PC-3 (cell line): ENCODE measurements at regions not wholly inside any gene's neighbourhood (a gene's known extent, or its start where the extent isn't known, plus 50 kb on each side); places are given as distances from the start of the nearest gene placed in this dataset.

ENCODE experiments used
- ATAC-seq: fragments of 200-7000 bp; cut with Tn5 transposase; 2 replicates; pipeline ENCODE4 v1.9.1; 2020; ENCODE audit warnings: mild to moderate bottlenecking, moderate library complexity
- BruUV-seq: library from RNA; stranded (reverse); fragments of 400-500 nt; replicated peaks from 2 replicates; lab custom pipeline; 2021; lab: Mats Ljungman, UMichigan
- CTCF ChIA-PET: fragments of 300-600 bp; sonication (Branson Sonifier 250); formaldehyde crosslinking; loops from one replicate; lab custom pipeline; 2022; ENCODE audit warnings: antibody characterized with exemption; lab: Charles Lee
- POLR2A ChIA-PET: fragments of 300-600 bp; sonication (Branson Sonifier 250); formaldehyde crosslinking; loops from one replicate; lab custom pipeline; 2022; ENCODE audit warnings: antibody characterized with exemption; ENCODE audit not compliant: unreplicated experiment; lab: Charles Lee
- DNase-seq: peaks from one replicate; pipeline ENCODE4 v3.0.0-alpha.2; 2015
- H2AFZ ChIP-seq: fragments of 300-600 bp; sonication (generic); 2 replicates; pipeline ENCODE4 v1.6.0; 2016; ENCODE audit warnings: antibody characterized with exemption, low read length
- H3F3A ChIP-seq: fragments of 300-600 bp; sonication (generic); one replicate; pipeline ENCODE4 v1.6.0; 2017; ENCODE audit warnings: antibody characterized with exemption, low read length, control low read depth, mild to moderate bottlenecking; ENCODE audit not compliant: unreplicated experiment
- H3K27ac ChIP-seq: fragments of 300-600 bp; sonication (generic); 2 replicates; pipeline ENCODE4 v1.5.1; 2016; ENCODE audit warnings: mild to moderate bottlenecking, low read length
- H3K27me3 ChIP-seq: fragments of 300-600 bp; sonication (generic); 2 replicates; pipeline ENCODE4 v1.6.1; 2016; ENCODE audit warnings: low read length, mixed read lengths
- H3K36me3 ChIP-seq: fragments of 300-600 bp; sonication (generic); 2 replicates; pipeline ENCODE4 v1.6.1; 2016; ENCODE audit warnings: low read depth, mixed run types, low read length, mixed read lengths
- H3K4me1 ChIP-seq: fragments of 300-600 bp; sonication (generic); 2 replicates; pipeline ENCODE4 v1.5.1; 2016; ENCODE audit warnings: low read length; ENCODE audit not compliant: insufficient read depth
- H3K4me2 ChIP-seq: fragments of 300-600 bp; sonication (generic); 2 replicates; pipeline ENCODE4 v1.6.0; 2016; ENCODE audit warnings: low read length
- H3K4me3 ChIP-seq: fragments of 300-600 bp; sonication (generic); 2 replicates; pipeline ENCODE4 v1.5.1; 2016; ENCODE audit warnings: mild to moderate bottlenecking, low read length, mixed read lengths
- H3K79me2 ChIP-seq: fragments of 300-600 bp; sonication (generic); 2 replicates; pipeline ENCODE4 v1.6.1; 2017; ENCODE audit warnings: low read length, mixed read lengths
- H3K9ac ChIP-seq: fragments of 300-600 bp; sonication (generic); 2 replicates; pipeline ENCODE4 v1.6.0; 2016; ENCODE audit warnings: mild to moderate bottlenecking, low read length
- H3K9me2 ChIP-seq: fragments of 300-600 bp; sonication (generic); replicated peaks from 2 replicates; pipeline ENCODE4 v1.6.1; 2016; ENCODE audit warnings: mixed run types, low read length, mixed read lengths
- H3K9me3 ChIP-seq: fragments of 300-600 bp; sonication (generic); 2 replicates; pipeline ENCODE4 v1.6.1; 2016; ENCODE audit warnings: low read length, mixed read lengths
- H4K20me1 ChIP-seq: fragments of 300-600 bp; sonication (generic); 2 replicates; pipeline ENCODE4 v1.6.1; 2016; ENCODE audit warnings: low read length, mixed read lengths
- CTCF ChIP-seq: fragments of 300-600 bp; sonication (generic); conservative IDR thresholded peaks from 2 replicates; pipeline ENCODE4 v1.5.1; 2017; ENCODE audit warnings: antibody characterized with exemption, low read depth, mild to moderate bottlenecking, low read length
- EZH2 ChIP-seq: fragments of 300-600 bp; sonication (generic); IDR thresholded peaks from one replicate; pipeline ENCODE4 v1.6.1; 2017; ENCODE audit warnings: antibody characterized with exemption, mild to moderate bottlenecking, low read length; ENCODE audit not compliant: unreplicated experiment
- EZH2phosphoT487 ChIP-seq: fragments of 300-600 bp; sonication (generic); IDR thresholded peaks from 2 replicates; pipeline ENCODE4 v1.6.1; 2018; ENCODE audit warnings: mild to moderate bottlenecking, antibody characterized with exemption, low read length, borderline replicate concordance
- intact Hi-C: fragments of 100-400 bp; cut with micrococcal nuclease; formaldehyde crosslinking; loops from 2 replicates; pipeline ENCODE4 v1.9.0; 2023

DNA sequence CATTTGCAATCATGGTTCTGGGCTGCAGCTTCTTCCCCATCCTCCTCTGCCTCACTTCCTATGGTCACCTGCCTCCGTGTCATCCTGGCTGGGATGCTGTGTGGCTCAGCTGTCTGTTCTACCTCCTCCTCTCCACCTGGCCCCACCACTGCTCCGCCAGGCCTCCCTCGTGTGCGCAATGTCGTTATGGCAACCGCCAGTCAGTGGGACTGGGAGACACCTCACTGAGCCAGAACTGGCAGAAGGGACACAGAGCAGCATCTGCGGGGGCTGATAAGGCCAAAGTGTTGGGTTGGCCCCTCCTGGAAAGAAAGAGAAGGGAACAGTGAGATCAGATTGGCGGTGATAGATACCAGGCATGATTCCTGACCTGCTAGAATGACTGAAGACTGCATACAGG lies 527.5 kb downstream of the INHBA start:
- Histone ChIP-seq H4K20me1 (no peaks in the 10 kb centered on the region), H3K9me3 (no peaks in the 10 kb centered on the region), H3K4me2 (no peak overlapping the region), H3K79me2 (no peaks in the 10 kb centered on the region), H3K9ac (no peak overlapping the region), H3F3A (no peaks in the 10 kb centered on the region), H3K4me1 (no peaks in the 10 kb centered on the region), H3K27ac (no peak overlapping the region), H2AFZ (no peak overlapping the region), H3K27me3 (no peaks in the 10 kb centered on the region), H3K9me2 (no peaks in the 10 kb centered on the region), H3K4me3 (no peak overlapping the region), H3K36me3 (no peaks in the 10 kb centered on the region)
- ATAC-seq, result no peak
- intact Hi-C loops, result no loop called here
- ChIA-PET POLR2A (no interaction called here), CTCF (no interaction called here)
- no peak for TF ChIP-seq EZH2phosphoT487
- TF ChIP-seq CTCF, result no peak
- no peak for TF ChIP-seq EZH2
- no peak for DNase-seq
- BruUV-seq, result no TSS peak

DNA sequence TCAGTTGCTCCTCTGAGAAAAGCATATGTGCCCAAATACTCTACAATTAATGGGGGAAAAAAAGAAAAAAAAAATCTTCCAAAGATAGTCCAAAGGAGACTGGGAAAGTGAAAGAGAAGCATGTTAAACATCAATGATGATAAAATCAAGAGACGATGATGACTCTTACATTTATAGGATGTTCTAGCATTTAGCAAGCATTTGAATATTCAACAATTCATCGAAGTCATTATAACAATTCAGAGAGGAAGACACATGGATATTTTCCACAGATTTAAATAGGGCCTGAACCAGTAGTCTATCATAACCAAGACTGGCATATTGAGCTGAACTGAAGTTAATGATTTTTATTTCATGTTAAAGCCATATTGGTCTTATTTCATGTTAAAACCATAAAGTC lies 528.4 kb downstream of the INHBA start:
- ATAC-seq, result no peak
- no peaks in the 10 kb centered on the region for H3K9me3 ChIP-seq
- BruUV-seq, result no TSS peak

More for the DNA sequence above, 528.4 kb downstream of the INHBA start:
- DNase-seq, result no peak
- intact Hi-C loops, result no loop called here
- Histone ChIP-seq H3K36me3 (no peaks in the 10 kb centered on the region), H4K20me1 (no peaks in the 10 kb centered on the region), H3K9ac (no peak overlapping the region), H3K4me2 (no peak overlapping the region), H2AFZ (0 out of 2 replicates have a peak overlapping the region, but pooled peaks have one; percentile 3), H3K27ac (no peak overlapping the region), H3F3A (no peaks in the 10 kb centered on the region), H3K9me2 (no peaks in the 10 kb centered on the region), H3K79me2 (no peaks in the 10 kb centered on the region), H3K4me1 (peaks cover 5% of the 10 kb centered on the region), H3K4me3 (no peak overlapping the region), H3K27me3 (no peaks in the 10 kb centered on the region)
- ChIA-PET CTCF (no interaction called here), POLR2A (no interaction called here)
- TF ChIP-seq CTCF (no peak), EZH2 (no peak), EZH2phosphoT487 (no peak)
